GM11168 (cell line): ENCODE measurements at regions not wholly inside any gene's neighbourhood (a gene's known extent, or its start where the extent isn't known, plus 50 kb on each side); places are given as distances from the start of the nearest gene placed in this dataset.
"Not testable (repeated sequence)": the region's sequence is repeated elsewhere in the genome, so short reads cannot be mapped to it uniquely, and the experiment has no call there.

Experiments used
- in situ Hi-C: fragments of 300-500 bp; cut with MboI; formaldehyde crosslinking; loops from one replicate; pipeline ENCODE4 v1.12.0; 2022; ENCODE audit warnings: low sequenced_read_pairs; ENCODE audit not compliant: unreplicated experiment

- in situ Hi-C loops, result loop anchor here (10.0 kb wide), 1 partner anchor 427 kb away; no protein-coding TSS in a partner anchor
These were observed 188.0 kb upstream of the SLC16A7 start for GRCh38 chr12:59407799-59408198.

- in situ Hi-C loops, result loop anchor here (10.0 kb wide), 1 partner anchor 429 kb away; no protein-coding TSS in a partner anchor
These were observed 189.8 kb upstream of the SLC16A7 start for GRCh38 chr12:59405992-59406391.

- in situ Hi-C loops, result loop anchor here (10.0 kb wide), 1 partner anchor 431 kb away; no protein-coding TSS in a partner anchor
These were observed 191.6 kb upstream of the SLC16A7 start for GRCh38 chr12:59404109-59404650.

GRCh38 chr12:59403259-59403932 is 192.4 kb upstream of the SLC16A7 start:
- in situ Hi-C loops, result loop anchor here (10.0 kb wide), 1 partner anchor 431 kb away; no protein-coding TSS in a partner anchor

- in situ Hi-C loops, result loop anchor here (10.0 kb wide), 1 partner anchor 433 kb away; no protein-coding TSS in a partner anchor
These were observed 194.0 kb upstream of the SLC16A7 start for GRCh38 chr12:59401862-59402261.

GRCh38 chr12:59398164-59398563 is 197.7 kb upstream of the SLC16A7 start:
- in situ Hi-C loops, result no loop called here

GRCh38 chr12:59396919-59397318 is 198.9 kb upstream of the SLC16A7 start:
- in situ Hi-C loops, result no loop called here

GRCh38 chr12:59396519-59396918 is 199.3 kb upstream of the SLC16A7 start:
- in situ Hi-C loops, result no loop called here

- in situ Hi-C loops, result not testable (repeated sequence)
These were observed 200.5 kb upstream of the SLC16A7 start for GRCh38 chr12:59395310-59395709.

GRCh38 chr12:59393506-59393905 is 202.3 kb upstream of the SLC16A7 start:
- in situ Hi-C loops, result no loop called here

- in situ Hi-C loops, result no loop called here
These were observed 205.8 kb upstream of the SLC16A7 start for GRCh38 chr12:59389968-59390576.

GRCh38 chr12:59388694-59389093 is 207.1 kb upstream of the SLC16A7 start:
- in situ Hi-C loops, result no loop called here

GRCh38 chr12:59388176-59388575 is 207.7 kb upstream of the SLC16A7 start:
- in situ Hi-C loops, result no loop called here

- in situ Hi-C loops, result no loop called here
These were observed 209.6 kb upstream of the SLC16A7 start for GRCh38 chr12:59386236-59386635.

GRCh38 chr12:59383079-59383822 is 212.6 kb upstream of the SLC16A7 start:
- in situ Hi-C loops, result no loop called here

- in situ Hi-C loops, result no loop called here
These were observed 213.3 kb upstream of the SLC16A7 start for GRCh38 chr12:59382282-59383078.

GRCh38 chr12:59381106-59381505 is 214.7 kb upstream of the SLC16A7 start:
- in situ Hi-C loops, result no loop called here

- in situ Hi-C loops, result no loop called here
These were observed 220.2 kb upstream of the SLC16A7 start for GRCh38 chr12:59375633-59376032.

- in situ Hi-C loops, result no loop called here
These were observed 221.0 kb upstream of the SLC16A7 start for GRCh38 chr12:59374783-59375182.

GRCh38 chr12:59372956-59373355 is 222.9 kb upstream of the SLC16A7 start:
- in situ Hi-C loops, result no loop called here
